ENCODE measurements at regions not wholly inside any gene's neighbourhood (a gene's known extent, or its start where the extent isn't known, plus 50 kb on each side); places are given as distances from the start of the nearest gene placed in this dataset.
"Not testable (repeated sequence)": the region's sequence is repeated elsewhere in the genome, so short reads cannot be mapped to it uniquely, and the experiment has no call there.

- Histone ChIP-seq H3K27me3 (ENCODE audit: low read depth) (no peaks in the 10 kb centered on the region), H3K9me3 (no peaks in the 10 kb centered on the region), H3K27ac (no peak overlapping the region), H3K4me3 (no peak overlapping the region), H3K4me1 (peaks cover 25% of the 10 kb centered on the region), H3K36me3 (no peaks in the 10 kb centered on the region)
- no peak for ATAC-seq
- intact Hi-C loops (cut with DNase I), result no loop called here
- no peak for DNase-seq
- TF ChIP-seq CTCF (IDR thresholded peaks at IDR 0.05), result no peak
Measured at GRCh38 chr4:26052663-26053541, 138.9 kb downstream of the SMIM20 start.

GRCh38 chr4:26053761-26054160 lies 139.7 kb downstream of the SMIM20 start:
- intact Hi-C loops (cut with DNase I), result no loop called here
- no peak overlapping the region for H3K4me3 ChIP-seq
- H3K4me1 ChIP-seq, result peaks cover 28% of the 10 kb centered on the region
- DNase-seq (no peak), ATAC-seq (no peak)
- no peaks in the 10 kb centered on the region for H3K9me3 ChIP-seq
- no peaks in the 10 kb centered on the region for H3K36me3 ChIP-seq
- H3K27me3 ChIP-seq (ENCODE audit: low read depth), result no peaks in the 10 kb centered on the region
- H3K27ac ChIP-seq, result no peak overlapping the region
- no peak for TF ChIP-seq CTCF (IDR thresholded peaks at IDR 0.05)

GRCh38 chr4:26055855-26056254 lies 141.8 kb downstream of the SMIM20 start:
- TF ChIP-seq CTCF (IDR thresholded peaks at IDR 0.05), result no peak
- no peak for DNase-seq
- intact Hi-C loops (cut with DNase I), result no loop called here
- H3K9me3 ChIP-seq, result no peaks in the 10 kb centered on the region
- H3K36me3 ChIP-seq, result no peaks in the 10 kb centered on the region
- no peak for ATAC-seq
- H3K4me3 ChIP-seq, result no peak overlapping the region
- H3K27ac ChIP-seq, result no peak overlapping the region
- peaks cover 10% of the 10 kb centered on the region for H3K4me1 ChIP-seq
- H3K27me3 ChIP-seq (ENCODE audit: low read depth), result no peaks in the 10 kb centered on the region

GRCh38 chr4:26056406-26056805 lies 142.4 kb downstream of the SMIM20 start:
- H3K4me3 ChIP-seq, result no peak overlapping the region
- H3K36me3 ChIP-seq, result no peaks in the 10 kb centered on the region
- intact Hi-C loops (cut with DNase I), result no loop called here
- DNase-seq (no peak), ATAC-seq (no peak)
- H3K4me1 ChIP-seq, result peaks cover 5% of the 10 kb centered on the region
- no peaks in the 10 kb centered on the region for H3K9me3 ChIP-seq
- TF ChIP-seq CTCF (IDR thresholded peaks at IDR 0.05), result no peak
- no peaks in the 10 kb centered on the region for H3K27me3 ChIP-seq (ENCODE audit: low read depth)
- H3K27ac ChIP-seq, result no peak overlapping the region

- ATAC-seq; H3K27me3 ChIP-seq (ENCODE audit: low read depth); intact Hi-C loops (cut with DNase I); H3K27ac ChIP-seq; H3K4me1 ChIP-seq; H3K4me3 ChIP-seq; H3K9me3 ChIP-seq; DNase-seq; H3K36me3 ChIP-seq: not testable (repeated sequence)
Measured at GRCh38 chr4:26057839-26058238, 143.8 kb downstream of the SMIM20 start.

- no peak for TF ChIP-seq CTCF (IDR thresholded peaks at IDR 0.05)
- H3K27ac ChIP-seq, result no peak overlapping the region
- DNase-seq, result no peak
- peaks cover 3% of the 10 kb centered on the region for H3K4me1 ChIP-seq
- H3K9me3 ChIP-seq, result no peaks in the 10 kb centered on the region
- H3K36me3 ChIP-seq, result no peaks in the 10 kb centered on the region
- peak in 1 of 2 donors; percentile 19 for ATAC-seq
- intact Hi-C loops (cut with DNase I), result no loop called here
- H3K4me3 ChIP-seq, result no peak overlapping the region
- no peaks in the 10 kb centered on the region for H3K27me3 ChIP-seq (ENCODE audit: low read depth)
Measured at GRCh38 chr4:26058537-26058936, 144.5 kb downstream of the SMIM20 start.

Measured in lower lobe of right lung (tissue), 2 donors.